Kidney epithelial cell (primary cell): ENCODE measurements at regions not wholly inside any gene's neighbourhood (a gene's known extent, or its start where the extent isn't known, plus 50 kb on each side); places are given as distances from the start of the nearest gene placed in this dataset.

Experiments used
- DNase-seq: peaks from one replicate; pipeline ENCODE4 v3.0.0-alpha.2; 2010; ENCODE audit warnings: low read depth
- H3K27me3 ChIP-seq: 2 replicates; pipeline ENCODE4 v1.6.0; 2011; ENCODE audit warnings: low read length; ENCODE audit not compliant: control insufficient read depth, insufficient read depth
- H3K36me3 ChIP-seq: 2 replicates; pipeline ENCODE4 v1.5.1; 2011; ENCODE audit warnings: low read length; ENCODE audit not compliant: control insufficient read depth, insufficient read depth
- H3K4me3 ChIP-seq: 2 replicates; pipeline ENCODE4 v1.5.1; 2011; ENCODE audit warnings: low read depth, mild to moderate bottlenecking, control low read depth, low read length
- CTCF ChIP-seq: IDR thresholded peaks from 2 replicates; pipeline ENCODE4 v1.5.1; 2011; ENCODE audit warnings: mild to moderate bottlenecking, moderate library complexity, low read length, control low read depth, inconsistent platforms; ENCODE audit not compliant: insufficient read depth, poor library complexity, severe bottlenecking

- H3K4me3 ChIP-seq, result no peak overlapping the region
- no peak for DNase-seq
- no peaks in the 10 kb centered on the region for H3K27me3 ChIP-seq
- TF ChIP-seq CTCF, result no peak
- no peaks in the 10 kb centered on the region for H3K36me3 ChIP-seq
These were observed 355.3 kb downstream of the RNF144B start for GRCh38 chr6:18742406-18742805.

GRCh38 chr6:18746727-18747126 is 359.6 kb downstream of the RNF144B start:
- no peak for DNase-seq
- H3K4me3 ChIP-seq, result no peak overlapping the region
- no peaks in the 10 kb centered on the region for H3K27me3 ChIP-seq
- H3K36me3 ChIP-seq, result no peaks in the 10 kb centered on the region
- TF ChIP-seq CTCF, result no peak

- H3K36me3 ChIP-seq, result no peaks in the 10 kb centered on the region
- DNase-seq, result no peak
- no peaks in the 10 kb centered on the region for H3K27me3 ChIP-seq
- H3K4me3 ChIP-seq, result no peak overlapping the region
- no peak for TF ChIP-seq CTCF
These were observed 361.2 kb downstream of the RNF144B start for GRCh38 chr6:18748314-18748713.

GRCh38 chr6:18752278-18753068 is 365.3 kb downstream of the RNF144B start:
- no peaks in the 10 kb centered on the region for H3K36me3 ChIP-seq
- no peaks in the 10 kb centered on the region for H3K27me3 ChIP-seq
- TF ChIP-seq CTCF, result no peak
- H3K4me3 ChIP-seq, result no peak overlapping the region
- DNase-seq, result no peak

- TF ChIP-seq CTCF, result no peak
- DNase-seq, result no peak
- no peaks in the 10 kb centered on the region for H3K27me3 ChIP-seq
- H3K36me3 ChIP-seq, result no peaks in the 10 kb centered on the region
- H3K4me3 ChIP-seq, result no peak overlapping the region
These were observed 365.9 kb downstream of the RNF144B start for GRCh38 chr6:18753076-18753475.

GRCh38 chr6:18763086-18763485 is 375.9 kb downstream of the RNF144B start:
- no peaks in the 10 kb centered on the region for H3K27me3 ChIP-seq
- H3K36me3 ChIP-seq, result no peaks in the 10 kb centered on the region
- DNase-seq, result peak; percentile 12
- TF ChIP-seq CTCF, result no peak
- H3K4me3 ChIP-seq, result no peak overlapping the region
